ENCODE measurements at regions not wholly inside any gene's neighbourhood (a gene's known extent, or its start where the extent isn't known, plus 50 kb on each side); places are given as distances from the start of the nearest gene placed in this dataset.

- H3K27ac ChIP-seq (ENCODE audit: insufficient read depth, low read length) = no peak overlapping the region
- H3K36me3 ChIP-seq (ENCODE audit: control insufficient read depth, insufficient read depth, low read length) = no peaks in the 10 kb centered on the region
- H4K20me1 ChIP-seq (ENCODE audit: control insufficient read depth, extremely low read depth, insufficient read depth, low read length) = no peaks in the 10 kb centered on the region
- TF ChIP-seq CTCF (conservative IDR thresholded peaks at IDR 0.05 in 1 of 2, IDR thresholded peaks at IDR 0.05 in 1 of 2; ENCODE audit: low read depth in 1 of 2, low read length in 2 of 2) = no peak
- no peak for TF ChIP-seq EZH2 (IDR thresholded peaks at IDR 0.05; ENCODE audit: low read length, missing control alignments)
- DNase-seq (ENCODE audit: low read depth in 2 of 2) = no peak
- no peaks in the 10 kb centered on the region for H3K9me3 ChIP-seq (ENCODE audit: control insufficient read depth, insufficient read depth, low read depth, low read length)
- H3K9ac ChIP-seq (ENCODE audit: insufficient read depth, low read length) = no peak overlapping the region
- no peak overlapping the region for H3K4me2 ChIP-seq (ENCODE audit: extremely low read depth, insufficient read depth, low read length)
- no peak overlapping the region for H3K4me3 ChIP-seq (replicated peaks in 1 of 4; ENCODE audit: control extremely low read depth in 1 of 4, insufficient read depth in 1 of 4, low read depth in 3 of 4, low read length in 4 of 4)
- no peaks in the 10 kb centered on the region for H3K79me2 ChIP-seq (ENCODE audit: control insufficient read depth, insufficient read depth, low read length)
- no peaks in the 10 kb centered on the region for H3K27me3 ChIP-seq (ENCODE audit: control insufficient read depth, insufficient read depth, low read length)
- H3K4me1 ChIP-seq (ENCODE audit: control insufficient read depth, extremely low read depth, insufficient read depth, low read length) = no peaks in the 10 kb centered on the region
- H2AFZ ChIP-seq (ENCODE audit: low read length) = no peak overlapping the region
These were observed 528.8 kb upstream of the PTGER4 start for GRCh38 chr5:40150896-40151295.

- H3K27me3 ChIP-seq (ENCODE audit: control insufficient read depth, insufficient read depth, low read length) = no peaks in the 10 kb centered on the region
- H3K4me1 ChIP-seq (ENCODE audit: control insufficient read depth, extremely low read depth, insufficient read depth, low read length) = no peaks in the 10 kb centered on the region
- H3K9ac ChIP-seq (ENCODE audit: insufficient read depth, low read length) = no peak overlapping the region
- H4K20me1 ChIP-seq (ENCODE audit: control insufficient read depth, extremely low read depth, insufficient read depth, low read length) = no peaks in the 10 kb centered on the region
- H3K27ac ChIP-seq (ENCODE audit: insufficient read depth, low read length) = no peak overlapping the region
- H3K79me2 ChIP-seq (ENCODE audit: control insufficient read depth, insufficient read depth, low read length) = no peaks in the 10 kb centered on the region
- H3K4me3 ChIP-seq (replicated peaks in 1 of 4; ENCODE audit: control extremely low read depth in 1 of 4, insufficient read depth in 1 of 4, low read depth in 3 of 4, low read length in 4 of 4) = no peak overlapping the region
- DNase-seq (ENCODE audit: low read depth in 2 of 2) = no peak
- no peak overlapping the region for H3K4me2 ChIP-seq (ENCODE audit: extremely low read depth, insufficient read depth, low read length)
- TF ChIP-seq EZH2 (IDR thresholded peaks at IDR 0.05; ENCODE audit: low read length, missing control alignments) (no peak), CTCF (conservative IDR thresholded peaks at IDR 0.05 in 1 of 2, IDR thresholded peaks at IDR 0.05 in 1 of 2; ENCODE audit: low read depth in 1 of 2, low read length in 2 of 2) (no peak)
- H2AFZ ChIP-seq (ENCODE audit: low read length) = no peak overlapping the region
- no peaks in the 10 kb centered on the region for H3K36me3 ChIP-seq (ENCODE audit: control insufficient read depth, insufficient read depth, low read length)
- no peaks in the 10 kb centered on the region for H3K9me3 ChIP-seq (ENCODE audit: control insufficient read depth, insufficient read depth, low read depth, low read length)
These were observed 537.8 kb upstream of the PTGER4 start for GRCh38 chr5:40141896-40142295.

- Histone ChIP-seq H3K27ac (ENCODE audit: insufficient read depth, low read length) (no peak overlapping the region), H3K9ac (ENCODE audit: insufficient read depth, low read length) (no peak overlapping the region), H3K79me2 (ENCODE audit: control insufficient read depth, insufficient read depth, low read length) (no peaks in the 10 kb centered on the region), H3K27me3 (ENCODE audit: control insufficient read depth, insufficient read depth, low read length) (no peaks in the 10 kb centered on the region), H3K4me2 (ENCODE audit: extremely low read depth, insufficient read depth, low read length) (no peak overlapping the region), H3K36me3 (ENCODE audit: control insufficient read depth, insufficient read depth, low read length) (no peaks in the 10 kb centered on the region), H3K4me3 (replicated peaks in 1 of 4; ENCODE audit: control extremely low read depth in 1 of 4, insufficient read depth in 1 of 4, low read depth in 3 of 4, low read length in 4 of 4) (no peak overlapping the region), H2AFZ (ENCODE audit: low read length) (no peak overlapping the region), H4K20me1 (ENCODE audit: control insufficient read depth, extremely low read depth, insufficient read depth, low read length) (no peaks in the 10 kb centered on the region), H3K4me1 (ENCODE audit: control insufficient read depth, extremely low read depth, insufficient read depth, low read length) (no peaks in the 10 kb centered on the region), H3K9me3 (ENCODE audit: control insufficient read depth, insufficient read depth, low read depth, low read length) (no peaks in the 10 kb centered on the region)
- TF ChIP-seq CTCF (conservative IDR thresholded peaks at IDR 0.05 in 1 of 2, IDR thresholded peaks at IDR 0.05 in 1 of 2; ENCODE audit: low read depth in 1 of 2, low read length in 2 of 2) (no peak), EZH2 (IDR thresholded peaks at IDR 0.05; ENCODE audit: low read length, missing control alignments) (no peak)
- no peak for DNase-seq (ENCODE audit: low read depth in 2 of 2)
These were observed 538.3 kb upstream of the PTGER4 start for GRCh38 chr5:40141418-40141817.

All from fibroblast of lung (primary cell).